Cortex of kidney (tissue), 1 donor: ENCODE measurements at regions not wholly inside any gene's neighbourhood (a gene's known extent, or its start where the extent isn't known, plus 50 kb on each side); places are given as distances from the start of the nearest gene placed in this dataset.
"Not testable (repeated sequence)": the region's sequence is repeated elsewhere in the genome, so short reads cannot be mapped to it uniquely, and the experiment has no call there.

Experiments
- DNase-seq: peaks from one replicate; lab custom pipeline; 2025; lab: John Stamatoyannopoulos, UW

GRCh38 chr2:64919261-64919660, 69.9 kb upstream of the SLC1A4 start:
- DNase-seq: no peak

- no peak for DNase-seq
Observed at GRCh38 chr2:64922482-64923384, 66.5 kb upstream of the SLC1A4 start.

GRCh38 chr2:64923385-64923710, 65.9 kb upstream of the SLC1A4 start:
- no peak for DNase-seq

- no peak for DNase-seq
Observed at GRCh38 chr2:64924170-64924934, 64.8 kb upstream of the SLC1A4 start.

- DNase-seq: not testable (repeated sequence)
Observed at GRCh38 chr2:64925930-64926722, 63.1 kb upstream of the SLC1A4 start.

GRCh38 chr2:64928813-64929212, 60.4 kb upstream of the SLC1A4 start:
- DNase-seq: no peak

GRCh38 chr2:64929333-64929732, 59.9 kb upstream of the SLC1A4 start:
- no peak for DNase-seq

- DNase-seq: no peak
Observed at GRCh38 chr2:64930258-64930671, 58.9 kb upstream of the SLC1A4 start.

- no peak for DNase-seq
Observed at GRCh38 chr2:64931246-64932115, 57.7 kb upstream of the SLC1A4 start.

- DNase-seq: no peak
Observed at GRCh38 chr2:64932116-64932370, 57.2 kb upstream of the SLC1A4 start.

- no peak for DNase-seq
Observed at GRCh38 chr2:64932371-64933216, 56.6 kb upstream of the SLC1A4 start.

- DNase-seq: no peak
Observed at GRCh38 chr2:64934530-64934929, 54.7 kb upstream of the SLC1A4 start.

- no peak for DNase-seq
Observed at GRCh38 chr2:64936809-64937208, 52.4 kb upstream of the SLC1A4 start.

GRCh38 chr2:64937314-64937686, 51.9 kb upstream of the SLC1A4 start:
- not testable (repeated sequence) for DNase-seq

- DNase-seq: no peak
Observed at GRCh38 chr2:64937687-64938491, 51.3 kb upstream of the SLC1A4 start.

GRCh38 chr2:64938607-64939285, 50.5 kb upstream of the SLC1A4 start:
- no peak for DNase-seq

- DNase-seq: no peak
Observed at GRCh38 chr2:64939332-64939917, 49.8 kb upstream of the SLC1A4 start.
